ENCODE measurements at regions not wholly inside any gene's neighbourhood (a gene's known extent, or its start where the extent isn't known, plus 50 kb on each side); places are given as distances from the start of the nearest gene placed in this dataset.

DNA sequence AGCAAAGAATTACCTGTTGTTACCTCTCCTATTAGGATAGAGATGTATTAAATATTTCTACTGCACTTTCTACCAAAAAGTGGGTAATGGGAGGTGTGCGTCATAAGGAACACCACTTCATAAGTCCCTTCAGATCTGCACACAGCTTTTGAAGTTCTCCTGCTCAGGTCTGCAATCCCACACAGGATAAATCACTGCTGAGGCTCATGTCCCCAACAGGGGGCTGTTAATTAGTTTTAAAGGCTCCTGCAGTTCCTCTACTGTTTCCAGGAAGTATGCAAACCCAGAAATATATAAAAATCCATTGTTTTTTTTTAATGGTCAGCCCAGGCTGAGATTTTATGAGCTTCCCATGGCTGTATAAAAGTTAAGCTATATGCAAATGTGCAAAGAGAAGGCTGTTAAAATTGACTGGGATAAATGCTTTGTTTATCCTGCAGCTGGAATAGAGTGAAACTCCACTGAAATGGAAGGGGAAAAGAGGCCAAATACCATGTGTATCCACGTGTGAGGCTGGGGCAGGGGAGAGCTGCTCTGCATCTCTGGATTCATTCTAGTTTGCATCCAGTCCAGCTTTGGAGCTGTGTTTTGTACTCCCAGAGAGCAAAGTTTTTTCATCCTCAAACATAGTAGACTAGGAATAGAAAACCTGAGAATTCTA lies 903.7 kb downstream of the TDRD15 start:
- TF ChIP-seq POLR2A (IDR thresholded peaks at IDR 0.05; ENCODE audit: low read depth, low read length) (no peak), POLR2AphosphoS5 (IDR thresholded peaks at IDR 0.05; ENCODE audit: low read depth, low read length) (no peak), TAF1 (IDR thresholded peaks at IDR 0.05; ENCODE audit: low read depth, low read length) (no peak), POU2F2 (IDR thresholded peaks at IDR 0.05; ENCODE audit: low read depth, low read length) (no peak)
